GM06990 (cell line): ENCODE measurements at regions not wholly inside any gene's neighbourhood (a gene's known extent, or its start where the extent isn't known, plus 50 kb on each side); places are given as distances from the start of the nearest gene placed in this dataset.

Experiments used
- DNase-seq: peaks from one replicate; pipeline ENCODE4 v3.0.0-alpha.2; 2011; ENCODE audit not compliant: insufficient read length; ENCODE audit errors: extremely low read depth
- H3K27me3 ChIP-seq: replicated peaks from 2 replicates; pipeline ENCODE4 v1.6.0; 2011; ENCODE audit warnings: low read length; ENCODE audit not compliant: control insufficient read depth, insufficient read depth
- H3K36me3 ChIP-seq: 2 replicates; pipeline ENCODE4 v1.5.1; 2011; ENCODE audit warnings: low read length; ENCODE audit not compliant: control insufficient read depth, insufficient read depth
- H3K4me3 ChIP-seq: replicated peaks from 2 replicates; pipeline ENCODE4 v1.5.1; 2011; ENCODE audit warnings: low read depth, mild to moderate bottlenecking, control low read depth, low read length
- TF ChIP-seq, protein P1 (sequence below): IDR thresholded peaks from 2 replicates; pipeline ENCODE4 v1.5.1; 2011; ENCODE audit warnings: low read length, control low read depth, mild to moderate bottlenecking, inconsistent platforms; ENCODE audit not compliant: insufficient read depth, poor library complexity, severe bottlenecking

DNA sequence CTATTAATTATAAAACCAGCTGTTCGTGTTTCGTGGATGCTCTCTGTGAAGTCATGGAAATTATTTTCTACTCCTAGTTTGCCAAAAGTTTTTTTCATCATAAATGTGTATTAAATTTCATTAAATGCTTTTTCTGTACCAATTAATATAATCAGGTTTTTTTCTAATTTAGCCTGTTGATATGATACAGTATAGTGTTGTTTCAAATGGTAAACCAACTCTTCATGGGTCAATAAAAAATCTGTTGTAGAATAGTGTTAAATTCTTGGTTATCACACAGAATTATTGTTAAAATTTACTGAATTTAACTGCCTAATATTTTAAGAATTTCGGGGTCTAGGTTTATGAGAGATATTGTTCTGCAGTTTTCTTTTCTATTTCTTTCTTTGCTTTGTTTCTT is 505.9 kb upstream of the MANEA start:
- Histone ChIP-seq H3K4me3 (no peak overlapping the region), H3K27me3 (no peaks in the 10 kb centered on the region), H3K36me3 (no peaks in the 10 kb centered on the region)
- DNase-seq, result no peak
- TF ChIP-seq, protein P1, sequence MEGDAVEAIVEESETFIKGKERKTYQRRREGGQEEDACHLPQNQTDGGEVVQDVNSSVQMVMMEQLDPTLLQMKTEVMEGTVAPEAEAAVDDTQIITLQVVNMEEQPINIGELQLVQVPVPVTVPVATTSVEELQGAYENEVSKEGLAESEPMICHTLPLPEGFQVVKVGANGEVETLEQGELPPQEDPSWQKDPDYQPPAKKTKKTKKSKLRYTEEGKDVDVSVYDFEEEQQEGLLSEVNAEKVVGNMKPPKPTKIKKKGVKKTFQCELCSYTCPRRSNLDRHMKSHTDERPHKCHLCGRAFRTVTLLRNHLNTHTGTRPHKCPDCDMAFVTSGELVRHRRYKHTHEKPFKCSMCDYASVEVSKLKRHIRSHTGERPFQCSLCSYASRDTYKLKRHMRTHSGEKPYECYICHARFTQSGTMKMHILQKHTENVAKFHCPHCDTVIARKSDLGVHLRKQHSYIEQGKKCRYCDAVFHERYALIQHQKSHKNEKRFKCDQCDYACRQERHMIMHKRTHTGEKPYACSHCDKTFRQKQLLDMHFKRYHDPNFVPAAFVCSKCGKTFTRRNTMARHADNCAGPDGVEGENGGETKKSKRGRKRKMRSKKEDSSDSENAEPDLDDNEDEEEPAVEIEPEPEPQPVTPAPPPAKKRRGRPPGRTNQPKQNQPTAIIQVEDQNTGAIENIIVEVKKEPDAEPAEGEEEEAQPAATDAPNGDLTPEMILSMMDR, result no peak

DNA sequence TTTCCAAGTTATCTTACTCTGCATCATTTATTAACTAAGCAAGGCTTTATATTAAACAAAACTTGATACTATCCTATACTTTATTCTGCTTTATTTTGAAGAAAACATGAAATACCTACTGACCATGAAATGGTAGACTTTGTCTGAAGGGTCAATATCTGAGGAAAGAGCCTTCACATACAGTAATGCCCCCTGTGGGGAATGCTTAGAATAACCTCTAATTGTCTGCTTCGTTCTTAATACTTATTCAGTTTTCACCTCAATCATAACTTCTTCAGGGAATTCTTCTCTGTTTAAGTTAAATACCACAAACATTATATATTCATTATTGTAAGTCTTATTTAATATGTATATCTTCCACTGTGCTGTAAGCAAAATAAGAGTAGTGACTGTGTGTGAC is 498.9 kb upstream of the MANEA start:
- Histone ChIP-seq H3K27me3 (no peaks in the 10 kb centered on the region), H3K4me3 (no peak overlapping the region), H3K36me3 (no peaks in the 10 kb centered on the region)
- DNase-seq, result no peak
- TF ChIP-seq, protein P1, result no peak

DNA sequence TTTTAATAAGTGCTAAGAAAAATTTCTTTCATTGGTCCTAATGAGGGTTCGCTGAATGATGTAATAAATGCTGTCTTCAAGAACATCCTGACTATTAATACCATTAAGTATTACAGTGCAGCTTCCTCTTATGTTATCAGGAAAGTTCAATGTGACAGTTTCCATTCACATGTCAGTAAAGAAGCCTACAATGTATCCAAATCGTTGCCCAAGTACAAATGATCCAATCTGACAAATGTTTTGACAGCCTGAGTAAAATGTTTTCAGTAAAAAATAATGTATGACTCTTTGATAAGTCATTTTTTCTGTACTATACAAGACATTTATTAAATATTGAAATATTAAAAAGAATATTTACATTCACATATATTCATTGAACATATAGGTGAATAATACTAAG is 496.1 kb upstream of the MANEA start:
- H3K36me3 ChIP-seq, result no peaks in the 10 kb centered on the region
- no peak for DNase-seq
- TF ChIP-seq, protein P1, result no peak
- H3K27me3 ChIP-seq, result no peaks in the 10 kb centered on the region
- no peak overlapping the region for H3K4me3 ChIP-seq

DNA sequence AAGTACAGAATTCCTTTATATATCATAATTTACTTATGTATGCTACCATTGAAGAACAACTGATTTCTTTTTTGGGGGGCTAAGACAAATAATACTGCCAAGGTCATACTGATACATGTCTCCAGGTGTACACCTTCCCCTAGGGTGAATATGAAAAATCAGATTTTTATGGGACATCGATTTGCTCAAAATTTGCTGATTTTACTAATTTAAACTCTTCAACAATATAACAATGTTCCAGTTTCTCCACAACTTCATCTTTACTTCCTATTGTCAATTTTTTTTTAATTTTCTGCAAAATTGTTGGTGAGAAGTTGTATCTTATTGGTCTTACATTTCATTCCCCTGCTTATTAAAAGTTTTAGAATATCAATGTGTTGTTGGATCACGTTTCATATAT is 495.4 kb upstream of the MANEA start:
- no peak for DNase-seq
- H3K27me3 ChIP-seq, result no peaks in the 10 kb centered on the region
- no peaks in the 10 kb centered on the region for H3K36me3 ChIP-seq
- TF ChIP-seq, protein P1, result no peak
- no peak overlapping the region for H3K4me3 ChIP-seq

DNA sequence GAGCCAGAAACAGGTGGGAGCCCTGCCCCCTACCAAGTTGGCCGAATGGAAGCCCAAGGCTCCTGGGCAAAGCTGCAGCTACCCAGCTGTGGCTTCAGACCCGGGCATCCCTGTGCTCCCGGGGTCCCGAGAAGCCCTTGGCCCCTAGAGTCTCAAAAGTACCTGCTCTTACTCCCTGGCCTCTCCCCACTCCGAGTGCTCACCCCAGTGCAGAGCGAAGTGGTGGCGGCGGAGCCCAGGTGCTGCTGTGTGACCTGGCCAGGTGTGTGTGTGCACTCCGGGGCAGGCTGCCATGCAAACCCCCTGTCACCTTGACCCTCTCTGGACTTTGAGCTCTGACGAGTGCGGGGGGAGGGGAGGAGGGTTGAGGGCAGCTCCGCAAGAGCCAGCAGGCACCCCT is 493.8 kb upstream of the MANEA start:
- H3K36me3 ChIP-seq, result no peaks in the 10 kb centered on the region
- H3K4me3 ChIP-seq, result no peak overlapping the region
- TF ChIP-seq, protein P1, result no peak
- no peaks in the 10 kb centered on the region for H3K27me3 ChIP-seq
- DNase-seq, result no peak

DNA sequence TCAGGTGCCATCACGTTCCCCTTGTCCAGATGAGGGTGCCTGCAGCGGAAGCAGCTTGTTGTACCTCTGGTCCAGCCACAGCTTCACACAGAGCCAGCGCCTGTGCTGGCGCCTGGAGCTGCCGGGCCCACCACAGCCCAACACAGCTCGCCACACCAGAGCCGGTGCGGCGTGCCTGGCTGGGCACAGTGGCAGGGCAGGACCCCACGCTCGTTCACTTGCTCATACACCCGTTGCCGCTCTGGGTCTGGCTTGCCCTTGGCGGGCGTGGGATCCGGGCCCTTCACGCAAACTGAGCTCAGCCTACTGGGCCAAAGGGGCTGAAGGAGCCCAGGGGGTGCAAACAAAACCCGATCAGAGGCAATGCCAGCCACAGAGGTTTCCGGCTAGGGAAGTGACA is 492.5 kb upstream of the MANEA start:
- Histone ChIP-seq H3K27me3 (no peaks in the 10 kb centered on the region), H3K4me3 (no peak overlapping the region), H3K36me3 (no peaks in the 10 kb centered on the region)
- TF ChIP-seq, protein P1, result no peak
- no peak for DNase-seq
